ENCODE measurements at regions not wholly inside any gene's neighbourhood (a gene's known extent, or its start where the extent isn't known, plus 50 kb on each side); places are given as distances from the start of the nearest gene placed in this dataset.

DNA sequence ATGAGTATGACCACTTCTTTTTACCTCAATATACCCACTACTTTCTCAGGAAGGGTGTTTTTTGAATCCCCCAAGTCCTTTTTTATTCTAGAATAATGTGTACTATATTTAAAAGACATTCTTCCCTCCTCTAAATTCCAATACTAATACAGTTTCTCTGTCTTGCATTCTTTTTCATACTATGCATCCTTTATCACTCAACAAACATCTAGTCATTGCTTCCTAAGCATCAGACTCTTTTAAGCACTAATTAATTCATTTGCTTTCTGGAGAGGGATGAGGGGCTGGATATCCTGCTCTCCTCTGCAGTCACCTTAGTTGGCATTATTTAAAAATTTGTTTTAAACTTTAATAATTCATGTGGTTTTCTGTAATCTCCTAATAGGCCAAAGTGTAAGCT, 838.8 kb downstream of the KCNT2 start:
- TF ChIP-seq, protein P1, sequence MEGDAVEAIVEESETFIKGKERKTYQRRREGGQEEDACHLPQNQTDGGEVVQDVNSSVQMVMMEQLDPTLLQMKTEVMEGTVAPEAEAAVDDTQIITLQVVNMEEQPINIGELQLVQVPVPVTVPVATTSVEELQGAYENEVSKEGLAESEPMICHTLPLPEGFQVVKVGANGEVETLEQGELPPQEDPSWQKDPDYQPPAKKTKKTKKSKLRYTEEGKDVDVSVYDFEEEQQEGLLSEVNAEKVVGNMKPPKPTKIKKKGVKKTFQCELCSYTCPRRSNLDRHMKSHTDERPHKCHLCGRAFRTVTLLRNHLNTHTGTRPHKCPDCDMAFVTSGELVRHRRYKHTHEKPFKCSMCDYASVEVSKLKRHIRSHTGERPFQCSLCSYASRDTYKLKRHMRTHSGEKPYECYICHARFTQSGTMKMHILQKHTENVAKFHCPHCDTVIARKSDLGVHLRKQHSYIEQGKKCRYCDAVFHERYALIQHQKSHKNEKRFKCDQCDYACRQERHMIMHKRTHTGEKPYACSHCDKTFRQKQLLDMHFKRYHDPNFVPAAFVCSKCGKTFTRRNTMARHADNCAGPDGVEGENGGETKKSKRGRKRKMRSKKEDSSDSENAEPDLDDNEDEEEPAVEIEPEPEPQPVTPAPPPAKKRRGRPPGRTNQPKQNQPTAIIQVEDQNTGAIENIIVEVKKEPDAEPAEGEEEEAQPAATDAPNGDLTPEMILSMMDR (IDR thresholded peaks at IDR 0.05; ENCODE audit: low read depth, low read length), result no peak
- DNase-seq (ENCODE audit: extremely low read depth, low read depth), result no peak

DNA sequence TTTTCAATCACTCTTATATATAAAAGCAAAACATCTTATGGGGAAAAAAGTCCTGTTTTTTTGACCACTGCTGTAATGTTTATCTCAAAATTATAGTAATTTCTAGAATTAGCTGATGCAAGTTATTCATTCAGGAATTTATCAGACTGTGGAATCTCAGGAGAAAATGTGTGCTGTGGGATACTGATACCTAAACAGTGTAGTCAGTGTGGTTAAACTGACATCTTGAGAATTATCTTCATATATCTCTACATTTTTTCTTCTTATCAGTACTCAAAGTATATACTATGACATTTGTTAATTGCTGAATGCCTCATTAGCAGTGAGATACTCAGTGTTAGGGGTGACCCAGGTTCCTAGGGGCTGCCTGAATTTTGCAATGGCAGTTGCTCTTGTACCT, 839.3 kb downstream of the KCNT2 start:
- DNase-seq (ENCODE audit: extremely low read depth, low read depth), result no peak
- TF ChIP-seq, protein P1 (IDR thresholded peaks at IDR 0.05; ENCODE audit: low read depth, low read length), result no peak

DNA sequence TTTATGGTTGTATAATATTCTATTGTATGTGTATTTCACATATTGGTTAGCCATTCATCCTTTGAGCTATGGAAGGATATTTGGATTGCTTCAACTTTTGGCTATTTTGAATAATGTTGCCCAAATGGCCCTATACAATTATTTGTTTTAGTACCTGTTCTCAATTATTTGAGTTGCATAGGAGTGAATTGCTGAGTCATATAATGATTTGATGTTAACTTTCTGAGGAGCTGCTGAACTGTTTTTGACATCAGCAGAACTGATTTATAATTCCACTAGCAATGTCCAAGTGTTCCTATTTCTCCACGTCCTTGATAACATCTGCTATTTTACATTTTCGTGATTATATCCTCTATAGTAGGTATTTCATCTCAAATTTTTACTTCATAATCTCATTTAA, 839.9 kb downstream of the KCNT2 start:
- no peak for DNase-seq (ENCODE audit: extremely low read depth, low read depth)
- TF ChIP-seq, protein P1 (IDR thresholded peaks at IDR 0.05; ENCODE audit: low read depth, low read length), result no peak

DNA sequence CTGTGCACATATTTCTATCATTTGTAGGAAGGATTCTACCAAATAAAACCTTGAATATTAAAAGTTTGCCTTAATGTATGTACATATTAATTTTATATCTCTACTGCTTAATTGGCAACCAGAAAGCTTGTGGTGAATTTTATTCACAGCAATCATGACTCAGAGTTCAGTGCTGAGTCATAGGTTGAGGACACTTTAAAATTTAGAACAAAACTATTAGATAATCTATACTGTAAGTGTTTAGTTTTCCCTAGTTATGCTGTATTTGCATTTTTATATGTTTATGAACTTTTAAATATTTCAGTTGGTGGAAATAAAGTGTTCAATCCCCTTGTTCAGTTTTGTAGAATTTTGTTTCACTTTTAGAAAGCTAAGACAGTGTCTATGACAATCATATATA, 841.5 kb downstream of the KCNT2 start:
- TF ChIP-seq, protein P1 (IDR thresholded peaks at IDR 0.05; ENCODE audit: low read depth, low read length), result no peak
- DNase-seq (ENCODE audit: extremely low read depth, low read depth), result no peak

DNA sequence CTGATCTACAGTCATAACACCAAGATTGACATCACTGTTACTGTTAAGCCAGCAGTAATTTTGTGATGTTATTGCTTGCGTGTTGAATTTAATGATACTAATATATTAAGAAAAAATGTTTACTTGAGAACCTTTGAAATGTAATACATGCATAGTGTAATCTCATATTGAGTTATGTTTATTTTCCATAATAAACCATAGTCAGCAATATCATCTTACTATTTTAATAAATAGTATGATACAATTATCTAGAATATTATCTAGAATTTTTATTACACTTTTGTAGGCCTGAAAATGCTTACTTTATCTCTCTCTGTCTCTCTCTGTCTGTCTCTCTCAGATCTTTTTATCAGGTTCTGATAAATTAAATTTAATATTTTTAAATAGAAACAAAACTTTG, 843.1 kb downstream of the KCNT2 start:
- no peak for DNase-seq (ENCODE audit: extremely low read depth, low read depth)
- TF ChIP-seq, protein P1 (IDR thresholded peaks at IDR 0.05; ENCODE audit: low read depth, low read length), result no peak

DNA sequence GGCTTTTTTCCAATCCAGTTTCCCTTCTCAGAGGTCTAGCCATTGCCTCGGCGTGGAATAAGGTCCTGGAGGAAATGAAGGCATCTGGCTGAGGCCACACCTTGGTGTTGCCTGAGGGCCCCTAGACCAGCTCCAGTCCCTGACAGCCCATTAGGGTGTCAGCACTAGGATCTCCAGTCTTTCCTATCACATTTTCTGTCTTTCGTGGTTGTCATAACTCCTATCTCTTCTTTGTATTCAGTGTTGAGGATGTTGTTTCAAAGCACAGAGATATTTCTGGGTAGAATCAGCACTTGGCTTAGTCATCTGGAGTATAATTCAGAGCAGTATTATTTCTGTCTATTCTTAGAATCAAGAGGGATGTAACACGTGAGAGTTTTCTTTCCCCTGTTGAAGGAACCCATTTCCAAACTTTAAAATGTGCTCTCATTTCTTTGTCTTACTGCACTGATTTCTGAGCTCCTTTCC, 844.3 kb downstream of the KCNT2 start:
- DNase-seq (ENCODE audit: extremely low read depth, low read depth), result no peak
- TF ChIP-seq, protein P1 (IDR thresholded peaks at IDR 0.05; ENCODE audit: low read depth, low read length), result no peak

DNA sequence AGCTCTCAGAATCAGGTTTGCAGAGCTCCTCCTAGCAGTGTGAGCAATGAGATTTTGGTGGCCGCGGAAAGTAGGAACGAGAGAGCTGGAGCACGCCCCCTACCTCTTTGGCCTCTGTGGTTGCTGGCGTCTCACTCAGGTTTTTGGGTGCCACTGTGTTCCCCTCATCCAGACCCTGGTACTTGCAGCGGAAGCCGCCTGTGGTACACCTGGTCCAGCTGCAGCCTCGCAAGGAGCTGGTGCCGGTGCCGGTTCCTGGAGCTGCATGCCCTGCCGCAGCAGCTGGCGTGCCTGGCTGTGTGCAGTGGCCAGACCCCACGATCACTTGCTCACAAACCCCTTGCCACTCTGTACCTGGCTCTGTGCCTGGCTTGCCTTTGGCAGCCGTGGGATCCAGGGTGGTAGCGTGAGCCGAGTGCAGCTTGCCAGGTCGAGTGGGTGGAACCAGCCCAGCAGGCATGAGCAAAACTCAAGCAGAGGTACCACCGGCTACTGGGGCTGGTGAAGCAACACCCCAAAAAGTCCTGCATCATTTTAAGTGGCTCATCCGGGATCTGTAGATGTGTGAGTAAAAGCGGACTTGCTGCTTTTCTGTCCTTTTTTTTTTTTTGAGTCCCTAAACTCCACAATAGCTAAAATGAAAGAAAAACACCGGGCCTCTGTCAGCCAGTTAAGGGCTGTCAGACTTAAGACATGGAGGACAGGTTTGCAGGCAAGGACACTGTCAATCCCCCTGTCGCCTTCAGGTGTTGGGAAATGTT, 844.9 kb downstream of the KCNT2 start:
- TF ChIP-seq, protein P1 (IDR thresholded peaks at IDR 0.05; ENCODE audit: low read depth, low read length), result no peak
- DNase-seq (ENCODE audit: extremely low read depth, low read depth), result no peak
